Progenitor cell of endocrine pancreas (in vitro differentiated cells): ENCODE measurements at regions not wholly inside any gene's neighbourhood (a gene's known extent, or its start where the extent isn't known, plus 50 kb on each side); places are given as distances from the start of the nearest gene placed in this dataset.

Experiments
- DNase-seq: peaks from one replicate; pipeline ENCODE4 v3.0.0; 2021; ENCODE audit warnings: low spot score; ENCODE audit not compliant: unreplicated experiment
- H3K27ac Mint-ChIP-seq: 2 replicates; pipeline ENCODE4 v1.8.0; 2021; ENCODE audit warnings: mild to moderate bottlenecking, moderate library complexity, mixed read lengths
- H3K27me3 Mint-ChIP-seq: 2 replicates; pipeline ENCODE4 v1.8.0; 2021; ENCODE audit warnings: mixed read lengths
- H3K36me3 Mint-ChIP-seq: 2 replicates; pipeline ENCODE4 v1.8.0; 2022; ENCODE audit warnings: mixed read lengths; ENCODE audit not compliant: insufficient read depth
- H3K4me1 Mint-ChIP-seq: 2 replicates; pipeline ENCODE4 v1.8.0; 2021; ENCODE audit warnings: low read depth, mixed read lengths
- H3K4me3 Mint-ChIP-seq: 2 replicates; pipeline ENCODE4 v1.8.0; 2021; ENCODE audit warnings: low read depth, mild to moderate bottlenecking, moderate library complexity, mixed read lengths
- H3K9me3 Mint-ChIP-seq: 2 replicates; pipeline ENCODE4 v1.8.0; 2021; ENCODE audit warnings: low read depth, mixed read lengths
- TF ChIP-seq, protein P1 (sequence below): fragments of 200-600 bp; sonication (generic); IDR thresholded peaks from one replicate; pipeline ENCODE4 v1.5.0; 2021; ENCODE audit warnings: antibody characterized with exemption, mild to moderate bottlenecking; ENCODE audit not compliant: unreplicated experiment

DNA sequence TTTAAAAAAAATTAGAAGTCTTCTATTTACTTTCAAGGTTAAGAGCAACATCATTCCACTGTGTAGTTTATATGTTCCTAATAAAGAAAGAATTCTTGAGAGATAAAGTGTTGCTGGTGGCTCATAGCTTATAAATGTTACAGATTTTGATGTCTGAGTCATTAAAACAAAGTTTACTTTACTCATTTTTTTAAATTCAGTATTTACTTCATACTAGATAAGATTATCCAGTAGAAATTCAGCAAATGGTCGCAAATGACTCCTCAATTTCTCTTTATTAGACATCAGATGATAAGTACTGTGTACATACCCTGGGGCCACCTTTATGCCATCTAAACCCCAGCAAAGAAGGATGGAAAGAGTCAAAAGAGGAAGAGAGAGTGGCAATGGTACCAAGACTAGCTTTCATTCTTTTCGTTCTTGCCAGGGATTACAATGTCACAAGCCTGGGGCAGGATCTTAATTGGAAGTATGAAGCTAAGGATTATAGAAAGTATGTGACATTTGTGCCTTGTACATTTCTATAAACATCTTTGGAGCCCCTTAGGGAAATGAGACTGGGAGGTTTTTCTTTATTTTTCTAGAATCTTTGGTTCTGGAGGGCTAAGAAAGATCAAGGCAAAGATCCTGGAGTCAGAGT lies 206.1 kb downstream of the CHRM2 start:
- Mint-ChIP-seq H3K9me3 (no peaks in the 10 kb centered on the region), H3K27ac (no peak overlapping the region), H3K4me3 (no peak overlapping the region), H3K36me3 (no peaks in the 10 kb centered on the region), H3K4me1 (no peaks in the 10 kb centered on the region), H3K27me3 (no peaks in the 10 kb centered on the region)
- DNase-seq = no peak
- TF ChIP-seq, protein P1, sequence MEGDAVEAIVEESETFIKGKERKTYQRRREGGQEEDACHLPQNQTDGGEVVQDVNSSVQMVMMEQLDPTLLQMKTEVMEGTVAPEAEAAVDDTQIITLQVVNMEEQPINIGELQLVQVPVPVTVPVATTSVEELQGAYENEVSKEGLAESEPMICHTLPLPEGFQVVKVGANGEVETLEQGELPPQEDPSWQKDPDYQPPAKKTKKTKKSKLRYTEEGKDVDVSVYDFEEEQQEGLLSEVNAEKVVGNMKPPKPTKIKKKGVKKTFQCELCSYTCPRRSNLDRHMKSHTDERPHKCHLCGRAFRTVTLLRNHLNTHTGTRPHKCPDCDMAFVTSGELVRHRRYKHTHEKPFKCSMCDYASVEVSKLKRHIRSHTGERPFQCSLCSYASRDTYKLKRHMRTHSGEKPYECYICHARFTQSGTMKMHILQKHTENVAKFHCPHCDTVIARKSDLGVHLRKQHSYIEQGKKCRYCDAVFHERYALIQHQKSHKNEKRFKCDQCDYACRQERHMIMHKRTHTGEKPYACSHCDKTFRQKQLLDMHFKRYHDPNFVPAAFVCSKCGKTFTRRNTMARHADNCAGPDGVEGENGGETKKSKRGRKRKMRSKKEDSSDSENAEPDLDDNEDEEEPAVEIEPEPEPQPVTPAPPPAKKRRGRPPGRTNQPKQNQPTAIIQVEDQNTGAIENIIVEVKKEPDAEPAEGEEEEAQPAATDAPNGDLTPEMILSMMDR = no peak

DNA sequence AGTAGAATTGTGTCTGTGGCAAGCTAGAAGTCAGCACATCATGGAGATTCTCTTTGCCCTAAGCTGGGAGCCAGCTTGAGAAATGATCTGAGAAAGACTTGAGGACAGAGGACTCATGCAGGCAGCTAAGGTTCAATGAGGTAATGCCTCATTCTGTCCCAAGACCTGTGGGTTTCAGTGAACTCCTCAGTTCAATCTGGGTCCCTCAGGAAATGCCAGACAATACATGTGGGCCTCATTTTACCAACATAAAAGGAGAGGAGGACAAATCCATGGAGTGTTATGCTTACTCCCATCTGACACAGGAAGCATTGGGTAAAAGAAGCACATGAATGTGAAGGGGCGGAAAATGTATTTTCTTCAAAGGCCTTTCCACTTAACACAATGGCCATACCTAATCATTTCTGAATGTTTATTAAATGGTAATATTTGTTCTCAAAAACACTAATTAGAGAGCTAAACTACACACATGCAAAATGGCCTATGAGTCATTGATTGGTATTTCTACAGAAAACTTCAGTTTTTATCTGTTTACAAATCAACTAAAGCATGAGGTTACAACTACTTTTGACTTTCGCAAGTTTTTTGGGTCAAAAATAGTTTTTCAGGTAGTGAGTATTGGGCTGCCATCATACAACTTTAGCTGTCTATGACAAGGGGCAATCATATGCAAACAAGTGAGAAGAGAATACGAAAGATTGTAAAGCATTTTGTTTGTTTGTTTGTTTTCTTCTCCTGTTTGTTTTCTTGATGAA lies 205.3 kb downstream of the CHRM2 start:
- Mint-ChIP-seq H3K9me3 (no peaks in the 10 kb centered on the region), H3K36me3 (no peaks in the 10 kb centered on the region), H3K4me3 (no peak overlapping the region), H3K27me3 (no peaks in the 10 kb centered on the region), H3K4me1 (no peaks in the 10 kb centered on the region), H3K27ac (no peak overlapping the region)
- no peak for DNase-seq
- TF ChIP-seq, protein P1 = no peak
